ENCODE measurements at regions not wholly inside any gene's neighbourhood (a gene's known extent, or its start where the extent isn't known, plus 50 kb on each side); places are given as distances from the start of the nearest gene placed in this dataset.
A peak's percentile ranks its signal among the peaks of the same experiment; 100 is the strongest.

GRCh38 chr15:88321271-88321670 lies 64.7 kb upstream of the NTRK3 start:
- Histone ChIP-seq H3K27me3 (ENCODE audit: insufficient read depth, low read length, poor library complexity, severe bottlenecking) (no peaks in the 10 kb centered on the region), H4K20me1 (ENCODE audit: insufficient read depth, low read length, poor library complexity, severe bottlenecking) (no peaks in the 10 kb centered on the region)
- peak; percentile 46 for TF ChIP-seq CTCF (conservative IDR thresholded peaks at IDR 0.05; ENCODE audit: low read length)
- no peak for TF ChIP-seq EZH2phosphoT487 (IDR thresholded peaks at IDR 0.05; ENCODE audit: borderline replicate concordance)

GRCh38 chr15:88316586-88316985 lies 60.0 kb upstream of the NTRK3 start:
- Histone ChIP-seq H3K4me2 (ENCODE audit: low read depth, low read length, poor library complexity, severe bottlenecking) (no peak overlapping the region), H3K4me1 (ENCODE audit: insufficient read depth, low read length, poor library complexity, severe bottlenecking) (peaks cover 7% of the 10 kb centered on the region), H2AFZ (ENCODE audit: low read length) (no peak overlapping the region), H3F3A (ENCODE audit: low read depth) (no peaks in the 10 kb centered on the region), H4K20me1 (ENCODE audit: insufficient read depth, low read length, poor library complexity, severe bottlenecking) (no peaks in the 10 kb centered on the region), H3K36me3 (ENCODE audit: insufficient read depth, low read length) (no peaks in the 10 kb centered on the region), H3K27me3 (ENCODE audit: insufficient read depth, low read length, poor library complexity, severe bottlenecking) (no peaks in the 10 kb centered on the region), H3K79me2 (ENCODE audit: insufficient read depth, low read length) (no peaks in the 10 kb centered on the region), H3K4me3 (ENCODE audit: low read length, poor library complexity, severe bottlenecking) (no peak overlapping the region), H3K9me3 (ENCODE audit: insufficient read depth, low read depth, low read length) (0 out of 2 replicates have a peak, but pooled peaks cover 5% of the 10 kb centered on the region), H3K9ac (ENCODE audit: low read depth, low read length, poor library complexity, severe bottlenecking) (no peak overlapping the region), H3K9me2 (replicated peaks; ENCODE audit: low read depth, low read length) (no peaks in the 10 kb centered on the region)
- no peak for TF ChIP-seq CTCF (conservative IDR thresholded peaks at IDR 0.05; ENCODE audit: low read length)
- TF ChIP-seq EZH2phosphoT487 (IDR thresholded peaks at IDR 0.05; ENCODE audit: borderline replicate concordance): no peak

More at GRCh38 chr15:88321271-88321670, 64.7 kb upstream of the NTRK3 start:
- Histone ChIP-seq H3K4me2 (ENCODE audit: low read depth, low read length, poor library complexity, severe bottlenecking) (no peak overlapping the region), H3K9ac (ENCODE audit: low read depth, low read length, poor library complexity, severe bottlenecking) (no peak overlapping the region), H2AFZ (ENCODE audit: low read length) (peak overlapping the region; percentile 14; the same call in 1 of the 2 replicates), H3K4me1 (ENCODE audit: insufficient read depth, low read length, poor library complexity, severe bottlenecking) (peaks cover 7% of the 10 kb centered on the region), H3F3A (ENCODE audit: low read depth) (no peaks in the 10 kb centered on the region), H3K36me3 (ENCODE audit: insufficient read depth, low read length) (no peaks in the 10 kb centered on the region), H3K9me3 (ENCODE audit: insufficient read depth, low read depth, low read length) (no peaks in the 10 kb centered on the region), H3K79me2 (ENCODE audit: insufficient read depth, low read length) (no peaks in the 10 kb centered on the region), H3K9me2 (replicated peaks; ENCODE audit: low read depth, low read length) (no peaks in the 10 kb centered on the region), H3K4me3 (ENCODE audit: low read length, poor library complexity, severe bottlenecking) (no peak overlapping the region)

GRCh38 chr15:88315221-88315878 lies 58.8 kb upstream of the NTRK3 start:
- H3K9me3 ChIP-seq (ENCODE audit: insufficient read depth, low read depth, low read length): 0 out of 2 replicates have a peak, but pooled peaks cover 5% of the 10 kb centered on the region
- no peak overlapping the region for H3K9ac ChIP-seq (ENCODE audit: low read depth, low read length, poor library complexity, severe bottlenecking)
- no peaks in the 10 kb centered on the region for H4K20me1 ChIP-seq (ENCODE audit: insufficient read depth, low read length, poor library complexity, severe bottlenecking)
- no peaks in the 10 kb centered on the region for H3K9me2 ChIP-seq (replicated peaks; ENCODE audit: low read depth, low read length)
- H3K4me1 ChIP-seq (ENCODE audit: insufficient read depth, low read length, poor library complexity, severe bottlenecking): no peaks in the 10 kb centered on the region
- H3F3A ChIP-seq (ENCODE audit: low read depth): no peaks in the 10 kb centered on the region
- no peak overlapping the region for H2AFZ ChIP-seq (ENCODE audit: low read length)
- no peaks in the 10 kb centered on the region for H3K27me3 ChIP-seq (ENCODE audit: insufficient read depth, low read length, poor library complexity, severe bottlenecking)
- H3K4me3 ChIP-seq (ENCODE audit: low read length, poor library complexity, severe bottlenecking): no peak overlapping the region
- TF ChIP-seq EZH2phosphoT487 (IDR thresholded peaks at IDR 0.05; ENCODE audit: borderline replicate concordance) (no peak), CTCF (conservative IDR thresholded peaks at IDR 0.05; ENCODE audit: low read length) (no peak)
- no peaks in the 10 kb centered on the region for H3K79me2 ChIP-seq (ENCODE audit: insufficient read depth, low read length)
- no peak overlapping the region for H3K4me2 ChIP-seq (ENCODE audit: low read depth, low read length, poor library complexity, severe bottlenecking)
- H3K36me3 ChIP-seq (ENCODE audit: insufficient read depth, low read length): no peaks in the 10 kb centered on the region

Measured in Loucy (cell line).